Activated CD4-positive, alpha-beta T cell treated with anti-CD3 and anti-CD28 coated beads for 36 hours (primary cell): ENCODE measurements at regions not wholly inside any gene's neighbourhood (a gene's known extent, or its start where the extent isn't known, plus 50 kb on each side); places are given as distances from the start of the nearest gene placed in this dataset.

ENCODE experiments used
- ATAC-seq: fragments of 200-7000 bp; cut with Tn5 transposase; one replicate; pipeline ENCODE4 v1.10.0; 2021; ENCODE audit warnings: mild to moderate bottlenecking, moderate library complexity
- CTCF ChIA-PET: fragments of 350-600 bp; sonication (Branson Sonifier 250); formaldehyde crosslinking; loops from one replicate; lab custom pipeline; 2021; ENCODE audit warnings: antibody characterized with exemption; lab: Charles Lee
- POLR2A ChIA-PET: fragments of 350-600 bp; sonication (Branson Sonifier 250); formaldehyde crosslinking; loops from one replicate; lab custom pipeline; 2021; ENCODE audit warnings: antibody characterized with exemption, inconsistent platforms; lab: Charles Lee
- DNase-seq: peaks from one replicate; pipeline ENCODE4 v3.0.0-alpha.2; 2020
- H3K27ac Mint-ChIP-seq: one replicate; pipeline ENCODE4 v1.8.0; 2021; ENCODE audit warnings: mixed read lengths
- H3K27me3 Mint-ChIP-seq: one replicate; pipeline ENCODE4 v1.8.0; 2021; ENCODE audit warnings: mixed read lengths
- H3K36me3 Mint-ChIP-seq: one replicate; pipeline ENCODE4 v1.8.0; 2021; ENCODE audit warnings: low read depth, mixed read lengths
- H3K4me1 Mint-ChIP-seq: one replicate; pipeline ENCODE4 v1.8.0; 2021; ENCODE audit warnings: mixed read lengths
- H3K4me3 Mint-ChIP-seq: one replicate; pipeline ENCODE4 v1.8.0; 2021; ENCODE audit warnings: mild to moderate bottlenecking, moderate library complexity, mixed read lengths
- H3K9me3 Mint-ChIP-seq: one replicate; pipeline ENCODE4 v1.8.0; 2021; ENCODE audit warnings: low read depth, mixed read lengths
- intact Hi-C, 2 experiments: fragments of 100-400 bp; cut with DNase I in 1 of 2; cut with micrococcal nuclease in 1 of 2; formaldehyde crosslinking; loops; one replicate each; pipeline versions ENCODE4 v1.14.2 to v1.15.1; 2022 to 2024; cut with DNase I, micrococcal nuclease

- no peaks in the 10 kb centered on the region for H3K9me3 Mint-ChIP-seq
- H3K27ac Mint-ChIP-seq: no peak overlapping the region
- ATAC-seq: no peak
- ChIA-PET CTCF (interaction anchor here (1.2 to 1.4 kb wide), 2 partner anchors 9 to 11 kb away, joined by 3 to 4 read pairs; no protein-coding TSS in a partner anchor), POLR2A (no interaction called here)
- peaks cover 3% of the 10 kb centered on the region for H3K4me1 Mint-ChIP-seq
- no peak for DNase-seq
- no peak overlapping the region for H3K4me3 Mint-ChIP-seq
- H3K27me3 Mint-ChIP-seq: no peaks in the 10 kb centered on the region
- intact Hi-C loops: no loop called here
- H3K36me3 Mint-ChIP-seq: no peaks in the 10 kb centered on the region
These were observed 115.1 kb downstream of the RNASET2 start for GRCh38 chr6:166841216-166841615.

- Mint-ChIP-seq H3K36me3 (no peaks in the 10 kb centered on the region), H3K9me3 (peaks cover 3% of the 10 kb centered on the region), H3K27ac (no peak overlapping the region), H3K27me3 (no peaks in the 10 kb centered on the region), H3K4me1 (peaks cover 3% of the 10 kb centered on the region), H3K4me3 (no peak overlapping the region)
- intact Hi-C loops: no loop called here
- DNase-seq (no peak), ATAC-seq (no peak)
- ChIA-PET POLR2A (no interaction called here), CTCF (no interaction called here)
These were observed 116.8 kb downstream of the RNASET2 start for GRCh38 chr6:166839569-166839968.

- no peak for DNase-seq
- no peak overlapping the region for H3K27ac Mint-ChIP-seq
- H3K27me3 Mint-ChIP-seq: no peaks in the 10 kb centered on the region
- ChIA-PET CTCF (no interaction called here), POLR2A (no interaction called here)
- H3K4me1 Mint-ChIP-seq: peaks cover 6% of the 10 kb centered on the region
- H3K9me3 Mint-ChIP-seq: peaks cover 6% of the 10 kb centered on the region
- no peak overlapping the region for H3K4me3 Mint-ChIP-seq
- ATAC-seq: no peak
- intact Hi-C loops: no loop called here
- H3K36me3 Mint-ChIP-seq: no peaks in the 10 kb centered on the region
These were observed 117.4 kb downstream of the RNASET2 start for GRCh38 chr6:166838987-166839386.

- CTCF ChIA-PET: no interaction called here
- intact Hi-C loops: no loop called here
- DNase-seq (no peak), ATAC-seq (no peak)
- Mint-ChIP-seq H3K27me3 (no peaks in the 10 kb centered on the region), H3K36me3 (no peaks in the 10 kb centered on the region), H3K9me3 (peaks cover 6% of the 10 kb centered on the region), H3K27ac (no peak overlapping the region), H3K4me3 (no peak overlapping the region), H3K4me1 (peaks cover 3% of the 10 kb centered on the region)
- POLR2A ChIA-PET: no interaction called here
These were observed 119.3 kb downstream of the RNASET2 start for GRCh38 chr6:166836785-166837718.

- Mint-ChIP-seq H3K4me3 (no peak overlapping the region), H3K36me3 (no peaks in the 10 kb centered on the region), H3K27ac (no peak overlapping the region), H3K27me3 (no peaks in the 10 kb centered on the region), H3K9me3 (peaks cover 6% of the 10 kb centered on the region), H3K4me1 (peaks cover 14% of the 10 kb centered on the region)
- intact Hi-C loops: loop anchor here in 1 of 2 experiments (2.0 to 5.0 kb wide), 2 partner anchors 117 to 518 kb away; no protein-coding TSS in a partner anchor
- ChIA-PET CTCF (interaction anchor here (1.2 kb wide), 1 partner anchor 59 kb away, joined by 3 read pairs; no protein-coding TSS in a partner anchor), POLR2A (no interaction called here)
- DNase-seq (no peak), ATAC-seq (peak; percentile 66)
These were observed 122.3 kb downstream of the RNASET2 start for GRCh38 chr6:166834049-166834448.

- Mint-ChIP-seq H3K27me3 (peaks cover 2% of the 10 kb centered on the region), H3K36me3 (no peaks in the 10 kb centered on the region), H3K9me3 (peaks cover 6% of the 10 kb centered on the region), H3K4me3 (no peak overlapping the region), H3K27ac (no peak overlapping the region), H3K4me1 (peaks cover 14% of the 10 kb centered on the region)
- intact Hi-C loops: loop anchor here (2.0 to 5.0 kb wide), 2 partner anchors 120 to 521 kb away; no protein-coding TSS in a partner anchor
- no peak for DNase-seq
- POLR2A ChIA-PET: no interaction called here
- peak; percentile 9 for ATAC-seq
- CTCF ChIA-PET: interaction anchor here (1.2 kb wide), 1 partner anchor 311 kb away, joined by 4 read pairs; no protein-coding TSS in a partner anchor
These were observed 125.4 kb downstream of the RNASET2 start for GRCh38 chr6:166830891-166831363.

- intact Hi-C loops: loop anchor here (2.0 to 5.0 kb wide), 2 partner anchors 120 to 522 kb away; no protein-coding TSS in a partner anchor
- Mint-ChIP-seq H3K36me3 (no peaks in the 10 kb centered on the region), H3K27me3 (peaks cover 2% of the 10 kb centered on the region), H3K27ac (no peak overlapping the region), H3K4me1 (peaks cover 14% of the 10 kb centered on the region), H3K4me3 (no peak overlapping the region), H3K9me3 (peaks cover 6% of the 10 kb centered on the region)
- peak; percentile 81 for ATAC-seq
- ChIA-PET POLR2A (no interaction called here), CTCF (interaction anchor here (0.7 to 1.2 kb wide), 3 partner anchors 33 to 312 kb away, joined by 3 to 4 read pairs (median 3); no protein-coding TSS in a partner anchor)
- peak; percentile 61 for DNase-seq
These were observed 126.0 kb downstream of the RNASET2 start for GRCh38 chr6:166830185-166830890.

GRCh38 chr6:166826264-166826663 lies 130.1 kb downstream of the RNASET2 start:
- intact Hi-C loops: no loop called here
- Mint-ChIP-seq H3K4me3 (no peak overlapping the region), H3K27ac (no peak overlapping the region), H3K27me3 (peaks cover 2% of the 10 kb centered on the region), H3K36me3 (no peaks in the 10 kb centered on the region), H3K4me1 (peaks cover 11% of the 10 kb centered on the region), H3K9me3 (no peaks in the 10 kb centered on the region)
- DNase-seq (no peak), ATAC-seq (no peak)
- CTCF ChIA-PET: interaction anchor here (0.6 kb wide), 1 partner anchor 288 kb away, joined by 3 read pairs; no protein-coding TSS in a partner anchor
- POLR2A ChIA-PET: no interaction called here

- Mint-ChIP-seq H3K27ac (no peak overlapping the region), H3K4me3 (no peak overlapping the region), H3K9me3 (no peaks in the 10 kb centered on the region), H3K27me3 (peaks cover 2% of the 10 kb centered on the region), H3K36me3 (no peaks in the 10 kb centered on the region), H3K4me1 (peaks cover 6% of the 10 kb centered on the region)
- intact Hi-C loops: no loop called here
- ATAC-seq (no peak), DNase-seq (no peak)
- ChIA-PET CTCF (interaction anchor here (0.6 kb wide), 1 partner anchor 288 kb away, joined by 3 read pairs; no protein-coding TSS in a partner anchor), POLR2A (no interaction called here)
These were observed 130.7 kb downstream of the RNASET2 start for GRCh38 chr6:166825553-166826145.

- H3K27ac Mint-ChIP-seq: no peak overlapping the region
- H3K27me3 Mint-ChIP-seq: peaks cover 2% of the 10 kb centered on the region
- POLR2A ChIA-PET: no interaction called here
- no peak overlapping the region for H3K4me3 Mint-ChIP-seq
- no peaks in the 10 kb centered on the region for H3K36me3 Mint-ChIP-seq
- CTCF ChIA-PET: no interaction called here
- no peaks in the 10 kb centered on the region for H3K4me1 Mint-ChIP-seq
- intact Hi-C loops: no loop called here
- DNase-seq (no peak), ATAC-seq (no peak)
- no peaks in the 10 kb centered on the region for H3K9me3 Mint-ChIP-seq
These were observed 131.5 kb downstream of the RNASET2 start for GRCh38 chr6:166824880-166825250.
